ENCODE measurements at regions not wholly inside any gene's neighbourhood (a gene's known extent, or its start where the extent isn't known, plus 50 kb on each side); places are given as distances from the start of the nearest gene placed in this dataset.
"Not testable (repeated sequence)": the region's sequence is repeated elsewhere in the genome, so short reads cannot be mapped to it uniquely, and the experiment has no call there.

DNA sequence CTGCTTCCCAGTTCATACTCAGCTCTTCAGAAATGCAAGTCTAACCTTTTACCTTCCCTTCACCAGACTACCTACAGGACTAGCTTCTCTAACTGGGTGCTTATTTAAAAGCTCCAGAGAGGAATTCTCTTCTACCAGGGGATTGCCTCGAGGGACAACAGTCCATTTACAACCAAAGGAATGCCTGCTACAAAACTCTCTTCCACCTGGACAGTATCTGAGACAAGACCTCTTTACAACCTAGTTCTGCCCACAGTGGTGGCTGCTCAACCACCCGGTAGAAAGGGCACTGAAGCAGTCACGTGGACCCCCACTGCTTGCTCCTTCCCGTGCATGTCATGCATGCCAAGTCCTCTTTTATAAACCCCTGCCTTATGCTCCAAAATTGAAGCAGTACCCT lies 158.1 kb upstream of the ANXA10 start:
- no peak for DNase-seq

DNA sequence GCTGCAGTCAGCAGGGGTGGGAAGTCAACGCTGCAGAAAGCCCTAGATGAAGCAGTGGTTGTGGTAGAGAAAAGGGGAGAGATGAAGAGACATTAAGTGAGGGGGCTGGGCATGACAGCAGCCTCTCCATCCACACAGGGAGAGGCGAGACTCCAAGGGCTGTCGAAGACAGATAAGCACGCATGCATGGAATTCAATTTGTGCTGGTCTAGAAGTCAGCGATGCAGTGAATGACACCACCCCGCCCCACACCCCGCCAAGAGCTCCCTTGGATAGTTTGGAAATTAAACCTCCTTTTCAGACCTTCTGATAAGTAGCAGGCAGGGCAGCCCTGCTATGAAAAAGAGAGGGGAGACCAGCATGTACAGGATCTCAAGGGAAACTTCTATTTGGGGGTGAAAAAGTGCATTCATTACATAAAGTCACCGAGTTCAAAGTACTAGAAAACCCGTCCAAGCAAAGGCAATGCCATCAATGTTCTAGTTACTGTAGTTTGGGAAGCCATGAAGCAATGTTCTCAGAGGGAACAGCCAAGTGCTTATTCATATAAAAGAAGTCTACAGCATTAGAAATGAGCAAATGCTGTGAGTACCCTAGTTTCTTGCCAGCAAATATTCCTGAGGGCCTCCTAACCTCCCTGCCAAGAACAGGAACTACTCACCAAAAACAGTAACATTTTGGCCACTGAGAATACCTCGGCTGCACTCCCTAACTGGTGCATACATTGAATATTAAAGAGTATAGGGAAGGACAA lies 152.3 kb upstream of the ANXA10 start:
- DNase-seq, result no peak

DNA sequence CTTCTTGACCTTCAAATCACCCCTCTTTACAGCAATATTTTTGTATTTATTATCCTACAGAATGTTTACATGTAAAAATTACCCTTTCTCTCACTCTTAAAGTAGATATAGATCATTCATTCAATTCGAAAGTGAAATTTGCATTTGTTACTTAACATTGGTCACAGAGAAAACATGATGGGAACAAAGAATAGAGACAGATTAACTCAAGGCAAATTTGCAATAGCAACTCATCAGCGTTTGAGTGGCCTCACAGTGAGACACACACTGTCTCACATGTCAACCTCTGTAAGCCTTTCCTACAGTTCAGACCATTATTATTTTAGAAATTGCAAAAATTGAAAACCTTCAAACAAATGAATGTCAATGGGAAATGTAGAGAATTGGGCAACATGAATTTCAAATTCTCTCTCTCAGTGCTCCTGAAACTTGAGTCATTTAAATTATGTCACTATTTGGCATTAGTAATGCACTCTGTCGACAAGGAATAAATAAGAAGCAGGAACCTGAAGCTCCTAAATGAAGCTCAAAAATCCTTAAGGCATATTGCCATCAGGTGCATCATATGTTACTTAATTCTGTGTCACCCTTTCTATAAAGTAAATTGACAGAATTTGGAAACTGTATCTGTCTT lies 148.3 kb upstream of the ANXA10 start:
- no peak for DNase-seq

DNA sequence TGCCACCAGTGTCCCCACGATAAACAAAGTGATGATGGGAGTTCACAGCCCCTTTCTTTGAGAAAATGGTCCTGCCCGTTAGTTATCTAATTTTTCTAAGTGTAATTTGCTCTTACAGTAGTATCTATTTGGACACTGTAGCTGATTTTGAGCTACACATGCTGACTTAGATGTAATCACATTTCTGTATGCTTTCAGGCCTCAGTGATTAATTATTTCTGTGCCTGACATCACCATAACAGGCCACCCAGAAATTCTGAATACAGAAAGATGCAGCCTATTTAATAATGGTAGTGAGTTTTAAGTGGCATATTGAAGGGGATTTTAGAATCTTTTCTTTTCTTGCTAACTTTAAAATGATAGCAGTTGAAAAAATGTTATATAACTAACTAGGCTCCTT lies 147.6 kb upstream of the ANXA10 start:
- no peak for DNase-seq

DNA sequence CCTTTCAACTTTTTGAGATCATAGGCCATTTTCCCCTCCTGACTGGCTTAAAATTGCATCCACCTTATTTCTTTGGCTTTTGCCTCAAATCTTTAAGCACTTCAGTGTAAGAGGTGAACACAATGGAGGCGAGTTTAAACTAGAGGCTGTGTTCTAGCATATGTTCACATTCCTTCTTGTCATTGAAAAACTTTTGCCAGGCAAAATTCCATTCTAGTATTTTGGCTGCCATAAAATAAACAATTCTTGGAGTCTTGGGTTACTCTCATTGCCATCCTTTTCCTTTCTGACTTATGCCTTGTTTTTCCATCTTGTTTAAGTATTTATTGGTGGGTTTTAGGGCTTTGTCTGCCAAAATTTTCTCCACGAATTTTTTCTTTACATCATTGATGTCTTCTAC lies 137.3 kb upstream of the ANXA10 start:
- DNase-seq, result no peak

DNA sequence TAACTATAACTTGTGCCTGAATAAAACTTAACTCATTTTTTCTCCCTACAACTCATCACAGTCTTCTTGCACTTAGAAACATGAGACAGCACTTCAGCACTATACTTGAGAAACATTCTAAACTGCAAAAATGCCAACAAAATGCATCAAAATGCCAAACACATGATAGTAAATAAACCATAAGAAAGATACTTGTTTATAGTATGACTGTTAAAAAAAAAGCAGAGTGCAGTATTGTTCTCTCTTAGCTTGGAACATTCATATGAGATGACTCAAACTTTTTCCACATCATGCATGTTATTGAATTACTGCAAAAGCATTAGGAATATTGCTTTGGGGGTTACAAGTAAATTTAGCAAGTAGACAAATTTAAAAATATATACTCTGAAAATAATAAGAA lies 135.7 kb upstream of the ANXA10 start:
- no peak for DNase-seq

DNA sequence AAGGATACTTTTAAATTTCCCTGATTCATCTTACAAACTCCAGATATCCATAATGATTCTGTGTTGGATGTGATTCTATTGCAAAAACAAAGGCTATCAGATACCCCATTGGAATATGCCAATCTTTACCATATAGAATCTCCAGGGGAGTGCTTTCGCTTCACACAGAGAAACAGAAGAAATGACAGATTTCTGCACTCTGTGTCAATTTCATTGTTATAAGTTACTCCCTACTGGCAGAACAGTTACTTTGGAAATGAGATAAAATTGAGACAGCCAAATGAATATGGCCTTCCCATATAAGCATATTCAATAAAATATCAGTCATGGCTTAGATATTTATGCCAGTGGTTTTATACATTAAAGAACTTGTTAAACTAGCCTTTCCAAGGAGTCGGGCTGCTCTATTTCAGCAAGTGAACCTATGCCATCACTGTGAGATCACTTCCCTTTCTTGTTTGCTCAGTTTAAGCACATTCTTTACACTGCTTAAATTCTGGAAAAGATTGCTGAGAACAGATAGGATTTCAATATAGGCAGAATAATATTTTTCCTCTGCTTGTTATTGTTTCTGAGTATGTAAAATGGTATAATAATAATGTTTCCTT lies 127.5 kb upstream of the ANXA10 start:
- DNase-seq, result no peak

DNA sequence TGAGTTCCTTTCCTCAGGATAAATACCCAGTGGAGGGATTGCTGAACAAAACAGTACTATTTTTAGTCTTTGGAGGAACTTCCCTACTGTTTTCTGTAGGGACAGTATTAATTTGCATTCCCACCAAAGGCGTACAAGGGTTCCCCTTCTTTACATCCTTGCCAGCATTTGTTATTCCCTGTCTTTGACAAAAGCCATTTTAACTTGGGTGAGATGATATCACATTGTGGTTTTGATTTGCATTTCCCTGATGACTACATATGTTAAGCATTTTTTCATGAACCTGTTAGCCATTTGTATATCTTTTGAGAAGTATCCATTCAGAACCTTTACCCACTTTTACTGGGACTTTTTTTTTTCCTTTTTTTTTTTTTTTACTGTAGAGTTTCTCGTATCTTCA lies 126.2 kb upstream of the ANXA10 start:
- DNase-seq, result no peak

DNA sequence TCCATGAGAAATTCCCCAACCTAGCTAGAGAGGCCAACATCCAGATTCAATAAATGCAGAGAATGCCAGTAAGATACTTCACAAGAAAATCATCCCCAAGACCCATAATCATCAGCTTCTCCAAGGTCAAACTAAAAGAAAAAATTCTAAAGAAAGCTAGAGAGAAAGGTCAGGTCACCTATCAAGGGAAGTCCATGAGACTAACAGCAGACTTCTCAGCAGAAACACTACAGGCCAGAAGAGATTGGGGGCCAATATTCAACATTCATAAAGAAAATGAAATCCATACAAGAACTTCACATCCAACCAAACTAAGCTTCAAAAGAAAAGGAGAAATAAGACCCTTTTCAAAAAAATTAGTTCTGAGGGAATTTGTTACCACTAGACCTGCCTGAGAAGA lies 118.8 kb upstream of the ANXA10 start:
- no peak for DNase-seq

DNA sequence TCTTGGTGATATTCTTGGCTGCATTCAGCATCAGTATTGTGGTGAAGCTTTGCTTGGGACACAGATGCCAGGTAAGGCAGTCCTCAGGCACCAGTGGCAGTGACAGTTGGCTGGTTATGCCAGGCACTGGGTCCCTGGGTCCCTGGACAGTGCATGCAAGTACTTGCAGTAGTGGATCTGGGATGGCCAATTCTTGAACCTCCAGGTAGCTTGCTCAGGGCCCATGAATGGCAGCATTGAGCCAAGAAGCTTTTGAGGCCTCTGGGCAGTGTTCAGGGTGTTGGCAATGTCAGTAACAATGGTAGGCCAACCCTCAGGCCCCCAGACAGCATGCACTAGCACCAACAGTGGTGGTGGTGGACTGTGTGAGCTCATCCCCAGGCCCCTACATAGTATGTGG lies 106.8 kb upstream of the ANXA10 start:
- DNase-seq, result no peak

DNA sequence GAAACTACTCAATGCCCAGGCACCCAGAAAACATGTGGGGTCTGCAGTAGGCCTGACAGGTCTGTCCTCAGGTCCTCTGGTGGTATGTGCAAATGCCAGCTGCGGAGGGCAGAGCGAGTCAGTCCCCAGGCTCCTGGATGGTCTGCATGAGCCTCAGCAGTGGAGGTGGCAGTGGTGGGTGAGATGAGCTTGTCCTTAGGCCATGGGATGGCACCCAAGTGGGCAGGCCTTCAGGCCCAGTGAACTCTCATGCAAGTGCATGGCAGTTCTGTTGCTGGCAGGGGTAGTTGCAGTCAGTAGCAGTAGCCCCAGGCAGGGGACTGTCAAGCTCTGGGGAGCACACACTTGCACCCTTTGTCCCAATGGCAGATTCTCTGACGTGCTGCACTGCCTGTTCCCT lies 106.3 kb upstream of the ANXA10 start:
- no peak for DNase-seq

DNA sequence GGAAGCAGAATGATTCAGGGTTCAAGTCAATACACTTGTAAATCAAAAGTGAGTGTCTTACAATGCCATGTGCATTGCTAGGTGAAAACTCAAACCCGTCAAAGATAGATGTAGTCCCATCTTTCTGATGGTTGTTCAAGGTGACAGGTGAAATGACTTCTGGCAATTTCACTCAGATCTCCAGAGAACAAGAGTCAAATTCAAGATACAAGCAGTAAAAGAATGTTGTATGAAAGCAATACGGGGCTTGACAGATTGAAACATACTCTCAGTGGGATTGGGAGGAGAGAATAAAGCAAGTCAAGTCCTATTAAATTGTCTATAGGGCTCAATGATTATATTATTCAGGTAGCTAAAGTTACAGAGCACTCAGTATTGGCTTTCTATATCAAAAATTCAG lies 105.1 kb upstream of the ANXA10 start:
- no peak for DNase-seq

DNA sequence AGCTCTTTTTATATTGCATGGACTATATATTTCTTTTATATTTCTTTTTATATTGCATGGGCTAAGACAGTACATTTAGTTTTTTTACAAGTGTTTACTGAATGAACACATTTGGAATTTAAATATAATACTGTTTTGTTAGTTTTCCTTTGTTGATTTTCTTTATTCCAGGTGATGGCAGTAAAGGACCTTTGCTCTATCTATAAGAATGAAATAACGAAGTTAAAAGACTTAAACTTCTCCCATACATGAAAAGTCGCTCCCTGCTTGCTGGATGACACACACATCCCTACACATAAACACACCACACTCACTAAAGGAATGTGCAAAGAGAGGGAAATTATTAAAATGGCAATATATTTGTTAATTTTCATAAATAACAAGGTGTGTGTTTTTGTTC lies 102.5 kb upstream of the ANXA10 start:
- no peak for DNase-seq

DNA sequence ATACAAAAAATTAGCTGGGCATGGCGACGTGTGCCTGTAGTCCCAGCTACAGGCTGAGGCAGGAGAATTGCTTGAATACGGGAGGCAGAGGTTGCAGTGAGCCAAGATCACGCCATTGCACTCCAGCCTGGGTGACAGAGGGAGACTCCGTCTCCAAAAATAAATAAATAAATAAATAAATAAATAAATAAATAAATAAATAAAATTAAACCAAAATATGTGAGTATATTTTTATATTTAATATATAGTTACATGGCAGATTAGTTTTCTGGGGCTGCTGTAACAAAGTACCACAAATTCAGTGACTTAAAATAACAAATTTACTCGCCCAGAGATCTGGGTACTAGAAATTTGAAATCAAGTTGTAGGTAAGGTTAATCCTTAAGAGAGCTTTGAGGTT lies 84.2 kb upstream of the ANXA10 start:
- not testable (repeated sequence) for DNase-seq

DNA sequence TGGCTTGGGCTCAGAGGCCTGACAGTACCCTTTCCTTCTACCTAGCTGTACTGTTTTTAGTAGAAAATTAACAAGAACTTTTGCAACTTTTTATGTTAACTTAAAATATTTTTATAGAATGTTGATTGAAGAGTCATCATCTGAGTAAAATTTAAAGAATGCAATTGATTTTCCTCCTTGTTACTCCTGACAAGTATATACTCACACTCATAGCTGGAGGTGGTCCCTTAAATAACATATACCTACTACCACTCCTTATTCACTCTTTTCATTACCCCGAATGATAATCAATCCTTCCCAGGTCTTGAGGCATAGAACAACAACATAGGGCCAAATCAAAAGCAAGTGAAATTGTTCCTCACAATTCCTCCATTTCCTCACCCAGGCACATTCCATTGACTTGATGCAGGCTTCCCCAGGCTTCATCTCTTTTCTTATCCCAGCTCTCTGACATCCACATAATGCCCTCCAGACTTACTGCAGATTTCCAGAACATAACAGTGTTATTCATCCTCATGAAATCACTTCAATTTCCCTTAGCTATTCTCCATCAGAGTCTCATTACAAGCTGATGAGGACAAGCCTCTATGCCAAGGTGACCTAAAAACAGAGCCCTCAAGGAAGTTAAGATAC lies 73.2 kb upstream of the ANXA10 start:
- DNase-seq, result no peak

DNA sequence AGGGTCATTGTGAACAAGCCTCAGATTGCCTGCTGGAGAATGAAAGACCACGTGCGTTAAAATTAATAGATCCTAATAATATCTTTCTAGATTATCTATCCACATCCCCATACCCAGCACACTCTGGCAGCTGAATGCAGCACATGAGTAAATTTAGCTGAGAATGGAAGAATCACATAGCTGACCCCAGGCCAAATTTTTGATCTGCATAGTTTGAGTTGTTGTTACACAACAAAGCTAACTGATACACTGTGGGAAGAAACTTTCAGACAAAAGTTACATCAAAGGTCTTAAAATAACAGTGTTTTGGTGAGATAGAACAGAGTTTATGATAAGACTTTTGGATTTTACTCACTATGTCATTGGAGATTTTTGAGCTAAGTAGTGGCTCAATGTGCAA lies 72.4 kb upstream of the ANXA10 start:
- no peak for DNase-seq

DNA sequence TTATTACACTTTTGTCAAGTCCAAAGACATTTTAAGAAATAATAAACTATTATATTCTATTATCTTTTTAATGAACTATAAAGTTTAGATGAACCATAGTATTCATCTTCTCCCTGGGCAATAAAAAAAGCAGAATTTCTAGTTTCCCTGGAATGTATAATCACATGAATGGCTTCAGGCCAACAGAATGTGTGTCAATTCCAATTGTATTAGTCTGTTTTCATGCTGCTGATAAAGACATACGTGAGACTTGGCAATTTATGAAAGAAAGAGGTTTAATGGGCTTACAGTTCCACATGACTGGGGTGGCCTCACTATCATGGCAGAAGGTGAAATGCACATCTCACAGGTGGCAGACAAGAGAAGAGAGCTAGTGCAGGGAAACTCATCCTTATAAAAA lies 70.7 kb upstream of the ANXA10 start:
- DNase-seq, result no peak

DNA sequence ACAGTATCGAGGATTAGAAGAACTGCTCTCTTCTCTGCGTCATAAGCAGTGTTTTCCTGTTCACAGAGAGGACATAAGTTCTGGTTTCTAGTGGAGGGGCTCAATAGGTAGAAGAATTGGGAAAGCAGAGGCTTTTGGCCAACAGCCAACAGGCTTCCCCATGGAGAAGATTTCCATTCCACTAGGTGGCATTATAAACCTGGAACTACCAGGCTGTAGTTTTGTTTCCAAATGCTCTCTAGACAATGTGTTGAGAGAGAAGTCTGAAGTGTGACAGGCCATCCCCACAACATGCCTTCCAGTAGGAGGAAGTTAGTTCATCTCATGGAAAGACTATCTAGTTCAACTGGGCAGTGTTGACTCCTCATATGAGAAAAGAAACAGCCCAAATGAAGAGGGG lies 63.8 kb upstream of the ANXA10 start:
- DNase-seq, result no peak

DNA sequence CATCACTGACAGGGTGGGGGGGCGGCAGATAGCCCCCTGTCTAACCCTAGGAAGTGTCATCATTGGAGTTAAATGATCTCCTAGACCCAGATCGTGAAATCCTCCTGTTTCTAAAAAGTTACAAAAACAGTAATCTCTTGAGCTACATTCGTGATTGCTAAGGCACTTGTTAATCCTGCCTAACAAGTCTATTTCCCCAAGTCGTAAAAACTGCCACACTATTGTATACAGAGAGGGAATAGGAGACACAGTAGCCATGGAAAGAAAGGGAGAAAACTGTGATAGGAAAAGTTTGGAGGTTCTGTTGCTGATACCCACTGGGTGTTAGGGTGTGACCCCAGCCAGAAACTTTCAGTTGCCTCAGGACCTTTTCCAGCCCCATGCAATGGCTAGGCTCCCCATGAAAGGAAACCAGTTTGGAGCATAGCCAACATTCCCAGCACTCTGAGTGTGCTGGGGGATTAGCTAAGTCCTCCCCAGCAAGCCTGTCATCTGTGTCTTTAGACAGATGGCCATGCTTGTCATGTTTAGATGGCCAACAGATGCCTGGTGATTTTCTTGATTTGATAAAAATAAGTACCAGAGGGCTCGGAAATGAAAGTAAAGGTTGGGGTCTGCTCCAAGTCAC lies 63.3 kb upstream of the ANXA10 start:
- no peak for DNase-seq

DNA sequence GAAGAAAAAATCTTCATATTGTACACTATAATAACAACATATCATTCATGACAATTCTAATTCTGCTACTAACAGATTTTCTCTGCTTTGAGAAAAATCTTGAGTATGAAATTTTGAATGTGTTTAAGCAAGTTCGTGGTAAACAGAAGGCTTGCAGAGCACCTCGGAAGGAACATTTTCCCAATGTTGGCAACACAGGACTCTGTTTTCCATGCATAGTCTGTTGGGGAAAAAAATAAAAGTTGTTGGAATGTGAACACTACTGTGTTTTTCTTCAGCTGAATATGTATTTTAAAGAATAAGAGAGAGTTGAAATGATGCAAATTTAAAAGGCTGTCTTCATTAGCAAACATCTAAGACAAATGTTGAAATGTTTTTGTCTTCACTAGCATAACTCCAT lies 54.7 kb upstream of the ANXA10 start:
- no peak for DNase-seq

DNA sequence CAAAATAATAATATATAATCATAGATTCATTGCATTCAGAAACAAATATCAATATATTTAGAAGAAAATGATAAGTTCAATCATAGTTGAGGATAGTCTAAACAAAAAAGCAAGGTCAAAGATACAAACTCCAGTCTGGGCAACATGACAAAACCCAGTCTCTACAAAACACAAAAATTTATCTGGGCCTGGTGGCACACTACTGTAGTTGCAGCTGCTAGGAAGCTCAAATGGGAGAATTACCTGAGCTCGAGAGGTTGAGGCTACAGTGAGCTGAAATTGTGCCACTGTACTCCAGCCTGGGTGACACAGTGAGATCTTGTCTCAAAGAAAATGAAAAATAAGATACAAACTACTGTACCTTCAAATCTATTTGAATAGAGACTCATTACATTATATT lies 52.7 kb upstream of the ANXA10 start:
- no peak for DNase-seq
